MM.1S (cell line): ENCODE measurements at regions not wholly inside any gene's neighbourhood (a gene's known extent, or its start where the extent isn't known, plus 50 kb on each side); places are given as distances from the start of the nearest gene placed in this dataset.
A peak's percentile ranks its signal among the peaks of the same experiment; 100 is the strongest.

Source experiments
- DNase-seq: peaks from one replicate; pipeline ENCODE4 v3.0.0-alpha.2; 2015
- H2AFZ ChIP-seq: fragments of 300-600 bp; sonication (generic); 2 replicates; pipeline ENCODE4 v1.6.0; 2016; ENCODE audit warnings: antibody characterized with exemption, low read length
- H3F3A ChIP-seq: fragments of 300-600 bp; sonication (generic); 2 replicates; pipeline ENCODE4 v1.6.1; 2016; ENCODE audit warnings: mild to moderate bottlenecking, antibody characterized with exemption, low read length, moderate library complexity, mixed read lengths; ENCODE audit not compliant: insufficient read depth
- H3K27ac ChIP-seq: fragments of 300-600 bp; sonication (generic); 2 replicates; pipeline ENCODE4 v1.5.1; 2016; ENCODE audit warnings: mild to moderate bottlenecking, low read length
- H3K27me3 ChIP-seq: fragments of 300-600 bp; sonication (generic); replicated peaks from 2 replicates; pipeline ENCODE4 v1.6.0; 2016; ENCODE audit warnings: low read length; ENCODE audit not compliant: insufficient read depth
- H3K36me3 ChIP-seq: fragments of 300-600 bp; sonication (generic); replicated peaks from 2 replicates; pipeline ENCODE4 v1.6.1; 2016; ENCODE audit warnings: mild to moderate bottlenecking, low read length, mixed read lengths; ENCODE audit not compliant: insufficient read depth
- H3K4me1 ChIP-seq: fragments of 300-600 bp; sonication (generic); 2 replicates; pipeline ENCODE4 v1.6.1; 2016; ENCODE audit warnings: low read length, mixed read lengths
- H3K4me2 ChIP-seq: fragments of 300-600 bp; sonication (generic); 2 replicates; pipeline ENCODE4 v1.6.0; 2016; ENCODE audit warnings: low read depth, low read length
- H3K4me3 ChIP-seq: fragments of 300-600 bp; sonication (generic); 2 replicates; pipeline ENCODE4 v1.5.1; 2016; ENCODE audit warnings: low read length, mixed read lengths
- H3K79me2 ChIP-seq: fragments of 300-600 bp; sonication (generic); 2 replicates; pipeline ENCODE4 v1.6.1; 2016; ENCODE audit warnings: mixed run types, low read length, mixed read lengths
- H3K9ac ChIP-seq: fragments of 300-600 bp; sonication (generic); 2 replicates; pipeline ENCODE4 v1.6.1; 2016; ENCODE audit warnings: low read length, mixed read lengths
- H3K9me2 ChIP-seq: fragments of 300-600 bp; sonication (generic); replicated peaks from 2 replicates; pipeline ENCODE4 v1.6.1; 2016; ENCODE audit warnings: mild to moderate bottlenecking, low read length, mixed read lengths; ENCODE audit not compliant: insufficient read depth
- H3K9me3 ChIP-seq: fragments of 300-600 bp; sonication (generic); replicated peaks from 2 replicates; pipeline ENCODE4 v1.6.1; 2016; ENCODE audit warnings: mild to moderate bottlenecking, low read length, mixed read lengths; ENCODE audit not compliant: insufficient read depth
- H4K20me1 ChIP-seq: fragments of 300-600 bp; sonication (generic); 2 replicates; pipeline ENCODE4 v1.6.1; 2016; ENCODE audit warnings: mild to moderate bottlenecking, low read length, moderate library complexity, mixed read lengths; ENCODE audit not compliant: insufficient read depth
- CTCF ChIP-seq: fragments of 300-600 bp; sonication (generic); IDR thresholded peaks from 2 replicates; pipeline ENCODE4 v1.5.1; 2016; ENCODE audit warnings: antibody characterized with exemption, low read length, mixed read lengths
- EZH2 ChIP-seq: fragments of 300-600 bp; sonication (generic); optimal IDR thresholded peaks from 2 replicates; pipeline ENCODE3; 2017; ENCODE audit warnings: low read depth, mild to moderate bottlenecking, antibody characterized with exemption, low read length, mixed read lengths
- EZH2phosphoT487 ChIP-seq: fragments of 300-600 bp; sonication (generic); IDR thresholded peaks from 2 replicates; pipeline ENCODE4 v1.6.1; 2018; ENCODE audit warnings: antibody characterized with exemption, low read length

- Histone ChIP-seq H3K9me2 (no peaks in the 10 kb centered on the region), H3F3A (peaks cover 6% of the 10 kb centered on the region; the same call in 1 of the 2 replicates)
- TF ChIP-seq EZH2phosphoT487: no peak
- TF ChIP-seq CTCF: no peak
- TF ChIP-seq EZH2: no peak
Measured at GRCh38 chr2:162915858-162916257, 77.3 kb upstream of the KCNH7 start.

GRCh38 chr2:162914161-162914560 lies 75.6 kb upstream of the KCNH7 start:
- H3K4me1 ChIP-seq: peaks cover 8% of the 10 kb centered on the region; the same call in 1 of the 2 replicates
- no peaks in the 10 kb centered on the region for H3K9me2 ChIP-seq
- H3K36me3 ChIP-seq: no peaks in the 10 kb centered on the region
- H3F3A ChIP-seq: peaks cover 6% of the 10 kb centered on the region; the same call in 1 of the 2 replicates
- no peak overlapping the region for H3K4me3 ChIP-seq
- H3K27me3 ChIP-seq: no peaks in the 10 kb centered on the region
- no peak overlapping the region for H3K9ac ChIP-seq
- H3K4me2 ChIP-seq: no peak overlapping the region
- DNase-seq: no peak
- no peaks in the 10 kb centered on the region for H3K9me3 ChIP-seq
- TF ChIP-seq CTCF: no peak
- no peak for TF ChIP-seq EZH2
- no peak for TF ChIP-seq EZH2phosphoT487
- no peaks in the 10 kb centered on the region for H4K20me1 ChIP-seq
- no peaks in the 10 kb centered on the region for H3K79me2 ChIP-seq
- no peak overlapping the region for H2AFZ ChIP-seq
- no peak overlapping the region for H3K27ac ChIP-seq

More at GRCh38 chr2:162915858-162916257, 77.3 kb upstream of the KCNH7 start:
- no peaks in the 10 kb centered on the region for H3K79me2 ChIP-seq
- H3K27ac ChIP-seq: peak overlapping the region; percentile 43; the same call in 1 of the 2 replicates
- H3K36me3 ChIP-seq: no peaks in the 10 kb centered on the region
- peak overlapping the region; percentile 66 for H3K4me3 ChIP-seq
- H4K20me1 ChIP-seq: no peaks in the 10 kb centered on the region
- no peaks in the 10 kb centered on the region for H3K27me3 ChIP-seq
- peaks cover 8% of the 10 kb centered on the region; the same call in 1 of the 2 replicates for H3K4me1 ChIP-seq
- H3K9ac ChIP-seq: peak overlapping the region; percentile 27; the same call in 1 of the 2 replicates
- DNase-seq: peak; percentile 95
- H3K9me3 ChIP-seq: no peaks in the 10 kb centered on the region
- peak overlapping the region; percentile 84 for H2AFZ ChIP-seq
- H3K4me2 ChIP-seq: peak overlapping the region; percentile 55

- H3K79me2 ChIP-seq: no peaks in the 10 kb centered on the region
- no peaks in the 10 kb centered on the region; the same call in 1 of the 2 replicates for H3K9me2 ChIP-seq
- no peaks in the 10 kb centered on the region for H3K27me3 ChIP-seq
- H3K9me3 ChIP-seq: no peaks in the 10 kb centered on the region
- H3K4me2 ChIP-seq: no peak overlapping the region
- no peaks in the 10 kb centered on the region for H4K20me1 ChIP-seq
- DNase-seq: no peak
- H3K4me1 ChIP-seq: peaks cover 8% of the 10 kb centered on the region; the same call in 1 of the 2 replicates
- no peak overlapping the region for H3K4me3 ChIP-seq
- H3F3A ChIP-seq: peaks cover 6% of the 10 kb centered on the region; the same call in 1 of the 2 replicates
- H2AFZ ChIP-seq: no peak overlapping the region
- H3K36me3 ChIP-seq: no peaks in the 10 kb centered on the region
- no peak overlapping the region for H3K27ac ChIP-seq
- TF ChIP-seq CTCF (no peak), EZH2 (no peak), EZH2phosphoT487 (no peak)
- no peak overlapping the region for H3K9ac ChIP-seq
Measured at GRCh38 chr2:162912787-162913186, 74.2 kb upstream of the KCNH7 start.
